ENCODE measurements at regions not wholly inside any gene's neighbourhood (a gene's known extent, or its start where the extent isn't known, plus 50 kb on each side); places are given as distances from the start of the nearest gene placed in this dataset.

GRCh38 chr5:87785554-87786335 lies 373.0 kb upstream of the CCNH start:
- TF ChIP-seq CTCF (IDR thresholded peaks at IDR 0.05) = no peak
- TF ChIP-seq, protein P1, sequence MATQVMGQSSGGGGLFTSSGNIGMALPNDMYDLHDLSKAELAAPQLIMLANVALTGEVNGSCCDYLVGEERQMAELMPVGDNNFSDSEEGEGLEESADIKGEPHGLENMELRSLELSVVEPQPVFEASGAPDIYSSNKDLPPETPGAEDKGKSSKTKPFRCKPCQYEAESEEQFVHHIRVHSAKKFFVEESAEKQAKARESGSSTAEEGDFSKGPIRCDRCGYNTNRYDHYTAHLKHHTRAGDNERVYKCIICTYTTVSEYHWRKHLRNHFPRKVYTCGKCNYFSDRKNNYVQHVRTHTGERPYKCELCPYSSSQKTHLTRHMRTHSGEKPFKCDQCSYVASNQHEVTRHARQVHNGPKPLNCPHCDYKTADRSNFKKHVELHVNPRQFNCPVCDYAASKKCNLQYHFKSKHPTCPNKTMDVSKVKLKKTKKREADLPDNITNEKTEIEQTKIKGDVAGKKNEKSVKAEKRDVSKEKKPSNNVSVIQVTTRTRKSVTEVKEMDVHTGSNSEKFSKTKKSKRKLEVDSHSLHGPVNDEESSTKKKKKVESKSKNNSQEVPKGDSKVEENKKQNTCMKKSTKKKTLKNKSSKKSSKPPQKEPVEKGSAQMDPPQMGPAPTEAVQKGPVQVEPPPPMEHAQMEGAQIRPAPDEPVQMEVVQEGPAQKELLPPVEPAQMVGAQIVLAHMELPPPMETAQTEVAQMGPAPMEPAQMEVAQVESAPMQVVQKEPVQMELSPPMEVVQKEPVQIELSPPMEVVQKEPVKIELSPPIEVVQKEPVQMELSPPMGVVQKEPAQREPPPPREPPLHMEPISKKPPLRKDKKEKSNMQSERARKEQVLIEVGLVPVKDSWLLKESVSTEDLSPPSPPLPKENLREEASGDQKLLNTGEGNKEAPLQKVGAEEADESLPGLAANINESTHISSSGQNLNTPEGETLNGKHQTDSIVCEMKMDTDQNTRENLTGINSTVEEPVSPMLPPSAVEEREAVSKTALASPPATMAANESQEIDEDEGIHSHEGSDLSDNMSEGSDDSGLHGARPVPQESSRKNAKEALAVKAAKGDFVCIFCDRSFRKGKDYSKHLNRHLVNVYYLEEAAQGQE (IDR thresholded peaks at IDR 0.05; ENCODE audit: insufficient read depth in 1 of 2, low read depth in 2 of 2, low read length in 1 of 2) = no peak
- no peak for TF ChIP-seq POLR2AphosphoS5 (IDR thresholded peaks at IDR 0.05; ENCODE audit: low read depth, low read length)
- no peak for TF ChIP-seq TCF7L2 (IDR thresholded peaks at IDR 0.05; ENCODE audit: low read depth, low read length)

Data from Panc1 (cell line).